D721Med (cell line): ENCODE measurements at regions not wholly inside any gene's neighbourhood (a gene's known extent, or its start where the extent isn't known, plus 50 kb on each side); places are given as distances from the start of the nearest gene placed in this dataset.
A peak's percentile ranks its signal among the peaks of the same experiment; 100 is the strongest.

ENCODE experiments used
- DNase-seq: peaks from one replicate; pipeline ENCODE4 v3.0.0; 2011; ENCODE audit warnings: low spot score; ENCODE audit not compliant: insufficient read length
- FAIRE-seq: peaks from 2 replicates; lab custom pipeline; 2011; peaks lifted over from hg19 to GRCh38; lab: Jason Lieb, UNC
- CTCF ChIP-seq: IDR thresholded peaks from 2 replicates; pipeline ENCODE4 v1.5.1; 2012; ENCODE audit warnings: mild to moderate bottlenecking, control low read depth; ENCODE audit not compliant: insufficient read depth; ENCODE audit errors: missing control alignments

- DNase-seq (no peak), FAIRE-seq (no peak)
- no peak for TF ChIP-seq CTCF
Observed at GRCh38 chr2:196433116-196433515, 206.4 kb upstream of the CCDC150 start.

- TF ChIP-seq CTCF = no peak
- no peak for DNase-seq
- no peak for FAIRE-seq
Observed at GRCh38 chr2:196434217-196434616, 205.3 kb upstream of the CCDC150 start.

- no peak for TF ChIP-seq CTCF
- FAIRE-seq (no peak), DNase-seq (no peak)
Observed at GRCh38 chr2:196435189-196435588, 204.3 kb upstream of the CCDC150 start.

- DNase-seq (no peak), FAIRE-seq (no peak)
- TF ChIP-seq CTCF = no peak
Observed at GRCh38 chr2:196437626-196438025, 201.9 kb upstream of the CCDC150 start.

DNA sequence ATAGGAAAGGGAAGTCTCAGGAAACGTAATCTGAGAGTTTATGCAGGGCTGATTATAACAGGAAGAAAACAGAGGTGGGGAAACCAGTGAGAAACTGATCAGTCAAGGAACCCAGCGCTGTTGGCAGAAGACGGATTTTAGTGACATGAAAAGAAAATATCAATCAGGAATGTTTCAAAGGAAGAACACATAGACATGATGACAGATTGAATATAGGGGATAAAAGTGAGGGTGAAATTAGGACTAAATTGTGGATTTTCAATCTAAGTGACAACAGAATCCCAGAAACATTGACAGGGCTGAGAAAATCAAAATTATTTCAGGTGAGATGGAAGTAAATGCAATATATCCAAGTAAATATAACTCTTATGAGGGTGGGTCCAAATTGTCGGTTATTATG, 199.8 kb upstream of the CCDC150 start:
- FAIRE-seq = no peak
- DNase-seq = no peak
- TF ChIP-seq CTCF = no peak

- FAIRE-seq (no peak), DNase-seq (no peak)
- no peak for TF ChIP-seq CTCF
Observed at GRCh38 chr2:196440413-196440812, 199.1 kb upstream of the CCDC150 start.

DNA sequence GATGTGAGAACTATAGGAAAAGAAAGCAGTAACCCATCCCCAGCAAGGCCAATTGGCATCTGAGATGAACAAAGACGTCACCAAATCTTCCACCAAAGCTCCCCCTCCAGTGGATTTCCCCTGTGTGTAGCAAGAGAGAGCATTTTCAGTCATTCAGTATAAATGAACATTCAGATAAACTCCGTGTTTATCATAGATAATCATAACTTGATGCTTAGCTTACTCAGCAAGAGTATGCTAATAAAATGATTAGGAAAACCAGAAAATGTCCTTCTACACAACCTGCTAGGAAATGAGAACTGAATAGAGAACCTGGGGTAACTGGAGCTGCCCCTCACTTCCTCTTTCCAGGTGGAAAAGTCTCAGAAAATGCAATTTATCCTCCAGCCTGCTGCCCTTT, 198.0 kb upstream of the CCDC150 start:
- peak; percentile 69 for FAIRE-seq
- TF ChIP-seq CTCF = no peak
- DNase-seq = no peak
